HuH-7 (cell line): ENCODE measurements at regions not wholly inside any gene's neighbourhood (a gene's known extent, or its start where the extent isn't known, plus 50 kb on each side); places are given as distances from the start of the nearest gene placed in this dataset.

ENCODE experiments used
- DNase-seq: peaks from one replicate; pipeline ENCODE4 v3.0.0; 2011; ENCODE audit warnings: low spot score

- no peak for DNase-seq
Measured at GRCh38 chr10:131674130-131674529, 226.7 kb upstream of the PPP2R2D start.

GRCh38 chr10:131675104-131675503 lies 225.7 kb upstream of the PPP2R2D start:
- DNase-seq: no peak

GRCh38 chr10:131676046-131676799 lies 224.6 kb upstream of the PPP2R2D start:
- no peak for DNase-seq

- DNase-seq: no peak
Measured at GRCh38 chr10:131676800-131677421, 223.9 kb upstream of the PPP2R2D start.

GRCh38 chr10:131677671-131678070 lies 223.1 kb upstream of the PPP2R2D start:
- no peak for DNase-seq

- DNase-seq: no peak
Measured at GRCh38 chr10:131678171-131678570, 222.6 kb upstream of the PPP2R2D start.

GRCh38 chr10:131678613-131679012 lies 222.2 kb upstream of the PPP2R2D start:
- DNase-seq: no peak

GRCh38 chr10:131679926-131680325 lies 220.9 kb upstream of the PPP2R2D start:
- no peak for DNase-seq

- DNase-seq: no peak
Measured at GRCh38 chr10:131681122-131681521, 219.7 kb upstream of the PPP2R2D start.

- no peak for DNase-seq
Measured at GRCh38 chr10:131681656-131682055, 219.2 kb upstream of the PPP2R2D start.

- DNase-seq: no peak
Measured at GRCh38 chr10:131682271-131682962, 218.4 kb upstream of the PPP2R2D start.

- DNase-seq: no peak
Measured at GRCh38 chr10:131683281-131683861, 217.4 kb upstream of the PPP2R2D start.

- no peak for DNase-seq
Measured at GRCh38 chr10:131683941-131684340, 216.9 kb upstream of the PPP2R2D start.

- DNase-seq: no peak
Measured at GRCh38 chr10:131685007-131685406, 215.8 kb upstream of the PPP2R2D start.

GRCh38 chr10:131685576-131685975 lies 215.2 kb upstream of the PPP2R2D start:
- DNase-seq: no peak

GRCh38 chr10:131686781-131687420 lies 213.9 kb upstream of the PPP2R2D start:
- no peak for DNase-seq

GRCh38 chr10:131688304-131688703 lies 212.5 kb upstream of the PPP2R2D start:
- no peak for DNase-seq

- peak; percentile 19 for DNase-seq
Measured at GRCh38 chr10:131689016-131689415, 211.8 kb upstream of the PPP2R2D start.

- no peak for DNase-seq
Measured at GRCh38 chr10:131689486-131689885, 211.3 kb upstream of the PPP2R2D start.

- no peak for DNase-seq
Measured at GRCh38 chr10:131689954-131690757, 210.7 kb upstream of the PPP2R2D start.

GRCh38 chr10:131690805-131691239 lies 210.0 kb upstream of the PPP2R2D start:
- DNase-seq: no peak
